ENCODE measurements at regions not wholly inside any gene's neighbourhood (a gene's known extent, or its start where the extent isn't known, plus 50 kb on each side); places are given as distances from the start of the nearest gene placed in this dataset.

- no peaks in the 10 kb centered on the region for H3F3A ChIP-seq (ENCODE audit: low read depth)
- H3K79me2 ChIP-seq (ENCODE audit: insufficient read depth, low read length) = no peaks in the 10 kb centered on the region
- no peaks in the 10 kb centered on the region for H4K20me1 ChIP-seq (ENCODE audit: insufficient read depth, low read length, poor library complexity, severe bottlenecking)
- H3K27me3 ChIP-seq (ENCODE audit: insufficient read depth, low read length, poor library complexity, severe bottlenecking) = no peaks in the 10 kb centered on the region
- no peaks in the 10 kb centered on the region for H3K4me1 ChIP-seq (ENCODE audit: insufficient read depth, low read length, poor library complexity, severe bottlenecking)
- no peak overlapping the region for H3K4me3 ChIP-seq (ENCODE audit: low read length, poor library complexity, severe bottlenecking)
- no peak overlapping the region for H3K4me2 ChIP-seq (ENCODE audit: low read depth, low read length, poor library complexity, severe bottlenecking)
- H2AFZ ChIP-seq (ENCODE audit: low read length) = no peak overlapping the region
- no peaks in the 10 kb centered on the region for H3K36me3 ChIP-seq (ENCODE audit: insufficient read depth, low read length)
- H3K9ac ChIP-seq (ENCODE audit: low read depth, low read length, poor library complexity, severe bottlenecking) = no peak overlapping the region
- no peaks in the 10 kb centered on the region for H3K9me2 ChIP-seq (replicated peaks; ENCODE audit: low read depth, low read length)
- H3K9me3 ChIP-seq (ENCODE audit: insufficient read depth, low read depth, low read length) = no peaks in the 10 kb centered on the region
- TF ChIP-seq EZH2phosphoT487 (IDR thresholded peaks at IDR 0.05; ENCODE audit: borderline replicate concordance) (no peak), CTCF (conservative IDR thresholded peaks at IDR 0.05; ENCODE audit: low read length) (no peak)
Observed at GRCh38 chr21:35511696-35512162, 462.6 kb upstream of the RUNX1 start.

GRCh38 chr21:35510957-35511695 is 462.0 kb upstream of the RUNX1 start:
- Histone ChIP-seq H3K4me3 (ENCODE audit: low read length, poor library complexity, severe bottlenecking) (no peak overlapping the region), H3K4me1 (ENCODE audit: insufficient read depth, low read length, poor library complexity, severe bottlenecking) (no peaks in the 10 kb centered on the region), H3K4me2 (ENCODE audit: low read depth, low read length, poor library complexity, severe bottlenecking) (no peak overlapping the region), H3F3A (ENCODE audit: low read depth) (no peaks in the 10 kb centered on the region), H3K27me3 (ENCODE audit: insufficient read depth, low read length, poor library complexity, severe bottlenecking) (no peaks in the 10 kb centered on the region), H4K20me1 (ENCODE audit: insufficient read depth, low read length, poor library complexity, severe bottlenecking) (no peaks in the 10 kb centered on the region), H2AFZ (ENCODE audit: low read length) (no peak overlapping the region), H3K36me3 (ENCODE audit: insufficient read depth, low read length) (no peaks in the 10 kb centered on the region), H3K79me2 (ENCODE audit: insufficient read depth, low read length) (no peaks in the 10 kb centered on the region), H3K9me3 (ENCODE audit: insufficient read depth, low read depth, low read length) (no peaks in the 10 kb centered on the region), H3K9me2 (replicated peaks; ENCODE audit: low read depth, low read length) (no peaks in the 10 kb centered on the region), H3K9ac (ENCODE audit: low read depth, low read length, poor library complexity, severe bottlenecking) (no peak overlapping the region)
- TF ChIP-seq EZH2phosphoT487 (IDR thresholded peaks at IDR 0.05; ENCODE audit: borderline replicate concordance) (no peak), CTCF (conservative IDR thresholded peaks at IDR 0.05; ENCODE audit: low read length) (no peak)

GRCh38 chr21:35510294-35510693 is 461.2 kb upstream of the RUNX1 start:
- no peaks in the 10 kb centered on the region for H3K36me3 ChIP-seq (ENCODE audit: insufficient read depth, low read length)
- no peaks in the 10 kb centered on the region for H3K4me1 ChIP-seq (ENCODE audit: insufficient read depth, low read length, poor library complexity, severe bottlenecking)
- no peak overlapping the region for H3K4me3 ChIP-seq (ENCODE audit: low read length, poor library complexity, severe bottlenecking)
- H3K9ac ChIP-seq (ENCODE audit: low read depth, low read length, poor library complexity, severe bottlenecking) = no peak overlapping the region
- H3F3A ChIP-seq (ENCODE audit: low read depth) = no peaks in the 10 kb centered on the region
- H2AFZ ChIP-seq (ENCODE audit: low read length) = no peak overlapping the region
- no peaks in the 10 kb centered on the region for H3K79me2 ChIP-seq (ENCODE audit: insufficient read depth, low read length)
- H4K20me1 ChIP-seq (ENCODE audit: insufficient read depth, low read length, poor library complexity, severe bottlenecking) = no peaks in the 10 kb centered on the region
- no peaks in the 10 kb centered on the region for H3K9me2 ChIP-seq (replicated peaks; ENCODE audit: low read depth, low read length)
- no peak overlapping the region for H3K4me2 ChIP-seq (ENCODE audit: low read depth, low read length, poor library complexity, severe bottlenecking)
- H3K9me3 ChIP-seq (ENCODE audit: insufficient read depth, low read depth, low read length) = no peaks in the 10 kb centered on the region
- H3K27me3 ChIP-seq (ENCODE audit: insufficient read depth, low read length, poor library complexity, severe bottlenecking) = no peaks in the 10 kb centered on the region
- no peak for TF ChIP-seq EZH2phosphoT487 (IDR thresholded peaks at IDR 0.05; ENCODE audit: borderline replicate concordance)
- TF ChIP-seq CTCF (conservative IDR thresholded peaks at IDR 0.05; ENCODE audit: low read length) = no peak
